Epithelial cell of proximal tubule (primary cell): ENCODE measurements at regions not wholly inside any gene's neighbourhood (a gene's known extent, or its start where the extent isn't known, plus 50 kb on each side); places are given as distances from the start of the nearest gene placed in this dataset.

Experiments
- DNase-seq: peaks from one replicate; pipeline ENCODE4 v3.0.0-alpha.2; 2011; ENCODE audit warnings: low read depth
- H3K4me3 ChIP-seq: 2 replicates; pipeline ENCODE4 v1.5.1; 2011; ENCODE audit warnings: low read depth, mild to moderate bottlenecking, low read length
- TF ChIP-seq, protein P1 (sequence below): conservative IDR thresholded peaks from 2 replicates; pipeline ENCODE4 v1.5.1; 2012; ENCODE audit warnings: low read depth, mild to moderate bottlenecking, low read length

GRCh38 chr19:31962561-31962996, 382.8 kb upstream of the ZNF507 start:
- DNase-seq, result no peak
- H3K4me3 ChIP-seq, result no peak overlapping the region
- TF ChIP-seq, protein P1, sequence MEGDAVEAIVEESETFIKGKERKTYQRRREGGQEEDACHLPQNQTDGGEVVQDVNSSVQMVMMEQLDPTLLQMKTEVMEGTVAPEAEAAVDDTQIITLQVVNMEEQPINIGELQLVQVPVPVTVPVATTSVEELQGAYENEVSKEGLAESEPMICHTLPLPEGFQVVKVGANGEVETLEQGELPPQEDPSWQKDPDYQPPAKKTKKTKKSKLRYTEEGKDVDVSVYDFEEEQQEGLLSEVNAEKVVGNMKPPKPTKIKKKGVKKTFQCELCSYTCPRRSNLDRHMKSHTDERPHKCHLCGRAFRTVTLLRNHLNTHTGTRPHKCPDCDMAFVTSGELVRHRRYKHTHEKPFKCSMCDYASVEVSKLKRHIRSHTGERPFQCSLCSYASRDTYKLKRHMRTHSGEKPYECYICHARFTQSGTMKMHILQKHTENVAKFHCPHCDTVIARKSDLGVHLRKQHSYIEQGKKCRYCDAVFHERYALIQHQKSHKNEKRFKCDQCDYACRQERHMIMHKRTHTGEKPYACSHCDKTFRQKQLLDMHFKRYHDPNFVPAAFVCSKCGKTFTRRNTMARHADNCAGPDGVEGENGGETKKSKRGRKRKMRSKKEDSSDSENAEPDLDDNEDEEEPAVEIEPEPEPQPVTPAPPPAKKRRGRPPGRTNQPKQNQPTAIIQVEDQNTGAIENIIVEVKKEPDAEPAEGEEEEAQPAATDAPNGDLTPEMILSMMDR, result no peak

GRCh38 chr19:31963746-31964145, 381.7 kb upstream of the ZNF507 start:
- no peak overlapping the region for H3K4me3 ChIP-seq
- no peak for DNase-seq
- TF ChIP-seq, protein P1, result no peak

DNA sequence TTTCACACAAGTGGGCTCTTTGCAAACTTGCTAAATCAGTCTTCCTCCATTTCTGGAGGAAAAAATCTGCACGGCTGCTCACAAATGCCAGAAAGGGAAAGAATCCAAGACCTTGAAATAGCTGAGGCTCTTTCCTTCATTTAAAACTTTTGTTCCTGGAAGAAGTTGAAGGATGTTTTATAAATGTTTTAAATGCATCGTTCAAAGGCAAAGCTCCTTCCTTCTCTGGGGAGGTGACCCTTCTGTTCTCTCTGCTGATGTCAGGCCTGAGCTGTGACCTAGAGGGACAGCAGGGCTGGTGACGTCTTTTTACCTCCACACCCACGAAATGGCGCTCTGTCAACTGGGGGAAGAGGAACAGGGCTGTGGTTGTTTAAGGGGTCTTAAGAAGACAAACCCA, 376.4 kb upstream of the ZNF507 start:
- DNase-seq, result no peak
- TF ChIP-seq, protein P1, result no peak
- no peak overlapping the region for H3K4me3 ChIP-seq

DNA sequence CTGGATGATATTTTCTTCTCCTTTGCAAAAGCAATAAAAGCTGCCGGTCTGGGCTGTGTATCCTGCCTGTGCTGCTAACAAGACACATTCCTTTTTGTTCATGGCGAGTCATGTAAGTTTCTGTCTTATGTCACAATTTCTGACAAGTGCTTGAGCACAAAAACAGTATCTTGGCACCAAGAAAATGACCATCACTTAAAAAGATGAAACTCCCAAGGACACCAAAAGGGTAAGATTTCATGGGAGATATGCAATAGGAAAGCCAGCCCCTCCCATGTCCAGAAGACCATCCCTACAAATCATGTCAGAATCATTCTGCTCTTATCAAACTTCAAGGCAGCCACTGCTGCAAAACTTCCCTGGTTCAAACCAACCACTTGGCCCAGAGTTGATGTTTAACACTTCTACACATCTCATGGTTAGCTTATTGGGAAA, 375.4 kb upstream of the ZNF507 start:
- DNase-seq, result no peak
- TF ChIP-seq, protein P1, result no peak
- no peak overlapping the region for H3K4me3 ChIP-seq

- H3K4me3 ChIP-seq, result no peak overlapping the region
- TF ChIP-seq, protein P1, result no peak
- no peak for DNase-seq
Measured at GRCh38 chr19:31974290-31974689, 371.1 kb upstream of the ZNF507 start.

- TF ChIP-seq, protein P1, result no peak
- H3K4me3 ChIP-seq, result no peak overlapping the region
- no peak for DNase-seq
Measured at GRCh38 chr19:31974941-31975340, 370.5 kb upstream of the ZNF507 start.

DNA sequence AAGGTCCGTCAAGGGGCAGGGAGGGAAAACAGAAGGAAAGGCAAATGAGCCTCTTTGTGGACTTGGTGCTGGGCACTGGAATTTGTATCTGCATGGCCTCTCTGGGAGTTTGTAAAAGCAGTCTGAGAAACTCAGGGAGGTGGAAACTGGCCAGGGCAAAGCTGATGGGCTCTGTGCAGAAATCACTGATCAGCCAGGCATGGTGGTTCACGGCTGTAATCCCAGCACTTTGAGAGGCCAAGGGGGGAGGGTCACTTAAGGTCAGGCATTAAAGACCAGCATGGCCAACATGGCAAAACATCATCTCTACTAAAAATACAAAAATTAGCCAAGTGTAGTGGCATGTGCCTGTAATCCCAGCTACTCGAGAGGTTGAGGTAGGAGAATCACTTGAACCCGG, 369.9 kb upstream of the ZNF507 start:
- no peak overlapping the region for H3K4me3 ChIP-seq
- TF ChIP-seq, protein P1, result no peak
- no peak for DNase-seq
